Liver (tissue), 3 donors: ENCODE measurements at regions not wholly inside any gene's neighbourhood (a gene's known extent, or its start where the extent isn't known, plus 50 kb on each side); places are given as distances from the start of the nearest gene placed in this dataset.

Experiments used
- ATF3 ChIP-seq: IDR thresholded peaks from 2 replicates; pipeline ENCODE4 v1.6.1; 2016; ENCODE audit warnings: antibody characterized with exemption
- CTCF ChIP-seq: fragments of 150-350 bp; IDR thresholded peaks from 2 replicates; pipeline ENCODE4 v1.5.1; 2017; ENCODE audit warnings: improper control_type of control experiment, low read depth, low read length; ENCODE audit not compliant: missing input control
- MAX ChIP-seq: IDR thresholded peaks from 2 replicates; pipeline ENCODE4 v1.6.1; 2016; ENCODE audit warnings: antibody characterized with exemption
- REST ChIP-seq: IDR thresholded peaks from 2 replicates; pipeline ENCODE4 v1.6.1; 2016; ENCODE audit warnings: antibody characterized with exemption, mild to moderate bottlenecking
- SP1 ChIP-seq: IDR thresholded peaks from 2 replicates; pipeline ENCODE4 v1.6.1; 2018; ENCODE audit warnings: antibody characterized with exemption, mild to moderate bottlenecking
- TAF1 ChIP-seq: conservative IDR thresholded peaks from 2 replicates; pipeline ENCODE4 v1.6.1; 2016; ENCODE audit warnings: antibody characterized with exemption, mild to moderate bottlenecking
- YY1 ChIP-seq: IDR thresholded peaks from 2 replicates; pipeline ENCODE4 v1.6.1; 2016; ENCODE audit warnings: antibody characterized with exemption, mild to moderate bottlenecking
- donor health status: healthy.
- donor health status: healthy.

GRCh38 chr20:10780901-10781300, 107.1 kb upstream of the JAG1 start:
- TF ChIP-seq CTCF (no peak), SP1 (no peak), ATF3 (no peak), MAX (no peak), REST (no peak), YY1 (no peak), TAF1 (no peak)
